MM.1S (cell line): ENCODE measurements at regions not wholly inside any gene's neighbourhood (a gene's known extent, or its start where the extent isn't known, plus 50 kb on each side); places are given as distances from the start of the nearest gene placed in this dataset.
"Not testable (repeated sequence)": the region's sequence is repeated elsewhere in the genome, so short reads cannot be mapped to it uniquely, and the experiment has no call there.

Experiments used
- DNase-seq: peaks from one replicate; pipeline ENCODE4 v3.0.0-alpha.2; 2015
- H2AFZ ChIP-seq: fragments of 300-600 bp; sonication (generic); 2 replicates; pipeline ENCODE4 v1.6.0; 2016; ENCODE audit warnings: antibody characterized with exemption, low read length
- H3F3A ChIP-seq: fragments of 300-600 bp; sonication (generic); 2 replicates; pipeline ENCODE4 v1.6.1; 2016; ENCODE audit warnings: mild to moderate bottlenecking, antibody characterized with exemption, low read length, moderate library complexity, mixed read lengths; ENCODE audit not compliant: insufficient read depth
- H3K27ac ChIP-seq: fragments of 300-600 bp; sonication (generic); 2 replicates; pipeline ENCODE4 v1.5.1; 2016; ENCODE audit warnings: mild to moderate bottlenecking, low read length
- H3K27me3 ChIP-seq: fragments of 300-600 bp; sonication (generic); replicated peaks from 2 replicates; pipeline ENCODE4 v1.6.0; 2016; ENCODE audit warnings: low read length; ENCODE audit not compliant: insufficient read depth
- H3K36me3 ChIP-seq: fragments of 300-600 bp; sonication (generic); replicated peaks from 2 replicates; pipeline ENCODE4 v1.6.1; 2016; ENCODE audit warnings: mild to moderate bottlenecking, low read length, mixed read lengths; ENCODE audit not compliant: insufficient read depth
- H3K4me1 ChIP-seq: fragments of 300-600 bp; sonication (generic); 2 replicates; pipeline ENCODE4 v1.6.1; 2016; ENCODE audit warnings: low read length, mixed read lengths
- H3K4me2 ChIP-seq: fragments of 300-600 bp; sonication (generic); 2 replicates; pipeline ENCODE4 v1.6.0; 2016; ENCODE audit warnings: low read depth, low read length
- H3K4me3 ChIP-seq: fragments of 300-600 bp; sonication (generic); 2 replicates; pipeline ENCODE4 v1.5.1; 2016; ENCODE audit warnings: low read length, mixed read lengths
- H3K79me2 ChIP-seq: fragments of 300-600 bp; sonication (generic); 2 replicates; pipeline ENCODE4 v1.6.1; 2016; ENCODE audit warnings: mixed run types, low read length, mixed read lengths
- H3K9ac ChIP-seq: fragments of 300-600 bp; sonication (generic); 2 replicates; pipeline ENCODE4 v1.6.1; 2016; ENCODE audit warnings: low read length, mixed read lengths
- H3K9me2 ChIP-seq: fragments of 300-600 bp; sonication (generic); replicated peaks from 2 replicates; pipeline ENCODE4 v1.6.1; 2016; ENCODE audit warnings: mild to moderate bottlenecking, low read length, mixed read lengths; ENCODE audit not compliant: insufficient read depth
- H3K9me3 ChIP-seq: fragments of 300-600 bp; sonication (generic); replicated peaks from 2 replicates; pipeline ENCODE4 v1.6.1; 2016; ENCODE audit warnings: mild to moderate bottlenecking, low read length, mixed read lengths; ENCODE audit not compliant: insufficient read depth
- H4K20me1 ChIP-seq: fragments of 300-600 bp; sonication (generic); 2 replicates; pipeline ENCODE4 v1.6.1; 2016; ENCODE audit warnings: mild to moderate bottlenecking, low read length, moderate library complexity, mixed read lengths; ENCODE audit not compliant: insufficient read depth
- CTCF ChIP-seq: fragments of 300-600 bp; sonication (generic); IDR thresholded peaks from 2 replicates; pipeline ENCODE4 v1.5.1; 2016; ENCODE audit warnings: antibody characterized with exemption, low read length, mixed read lengths
- EZH2 ChIP-seq: fragments of 300-600 bp; sonication (generic); optimal IDR thresholded peaks from 2 replicates; pipeline ENCODE3; 2017; ENCODE audit warnings: low read depth, mild to moderate bottlenecking, antibody characterized with exemption, low read length, mixed read lengths
- EZH2phosphoT487 ChIP-seq: fragments of 300-600 bp; sonication (generic); IDR thresholded peaks from 2 replicates; pipeline ENCODE4 v1.6.1; 2018; ENCODE audit warnings: antibody characterized with exemption, low read length

GRCh38 chr4:28075401-28075956 lies 1214.8 kb downstream of the STIM2 start:
- Histone ChIP-seq H3K4me3 (no peak overlapping the region), H3F3A (no peaks in the 10 kb centered on the region)
- TF ChIP-seq EZH2phosphoT487 = no peak
- no peak for TF ChIP-seq CTCF
- no peak for TF ChIP-seq EZH2

GRCh38 chr4:28077203-28077602 lies 1216.6 kb downstream of the STIM2 start:
- DNase-seq, H3K4me1 ChIP-seq, H3K27ac ChIP-seq, H3K9me2 ChIP-seq, H3K9me3 ChIP-seq, H3F3A ChIP-seq, H3K9ac ChIP-seq, H3K36me3 ChIP-seq, H3K27me3 ChIP-seq, H3K79me2 ChIP-seq, H3K4me3 ChIP-seq, H3K4me2 ChIP-seq, H4K20me1 ChIP-seq, H2AFZ ChIP-seq: not testable (repeated sequence)

More at GRCh38 chr4:28075401-28075956, 1214.8 kb downstream of the STIM2 start:
- no peaks in the 10 kb centered on the region for H3K9me2 ChIP-seq
- no peaks in the 10 kb centered on the region for H4K20me1 ChIP-seq
- H3K27me3 ChIP-seq = no peaks in the 10 kb centered on the region
- H3K9ac ChIP-seq = no peak overlapping the region
- H3K36me3 ChIP-seq = no peaks in the 10 kb centered on the region
- H2AFZ ChIP-seq = no peak overlapping the region
- no peaks in the 10 kb centered on the region for H3K4me1 ChIP-seq
- no peak overlapping the region for H3K4me2 ChIP-seq
- H3K9me3 ChIP-seq = no peaks in the 10 kb centered on the region
- H3K27ac ChIP-seq = no peak overlapping the region
- no peak for DNase-seq
- no peaks in the 10 kb centered on the region for H3K79me2 ChIP-seq

GRCh38 chr4:28082686-28083390 lies 1222.2 kb downstream of the STIM2 start:
- H3K9me3 ChIP-seq = no peaks in the 10 kb centered on the region
- H3K9ac ChIP-seq = no peak overlapping the region

More at GRCh38 chr4:28082686-28083390, 1222.2 kb downstream of the STIM2 start:
- Histone ChIP-seq H3K27me3 (no peaks in the 10 kb centered on the region), H2AFZ (no peak overlapping the region), H3K79me2 (no peaks in the 10 kb centered on the region), H3K4me1 (no peaks in the 10 kb centered on the region), H3K27ac (no peak overlapping the region), H3F3A (no peaks in the 10 kb centered on the region), H3K36me3 (no peaks in the 10 kb centered on the region), H3K9me2 (no peaks in the 10 kb centered on the region), H3K4me2 (no peak overlapping the region), H3K4me3 (no peak overlapping the region), H4K20me1 (no peaks in the 10 kb centered on the region)
- TF ChIP-seq CTCF (no peak), EZH2 (no peak), EZH2phosphoT487 (no peak)
- no peak for DNase-seq
